ENCODE measurements at regions not wholly inside any gene's neighbourhood (a gene's known extent, or its start where the extent isn't known, plus 50 kb on each side); places are given as distances from the start of the nearest gene placed in this dataset.
"Not testable (repeated sequence)": the region's sequence is repeated elsewhere in the genome, so short reads cannot be mapped to it uniquely, and the experiment has no call there.

DNA sequence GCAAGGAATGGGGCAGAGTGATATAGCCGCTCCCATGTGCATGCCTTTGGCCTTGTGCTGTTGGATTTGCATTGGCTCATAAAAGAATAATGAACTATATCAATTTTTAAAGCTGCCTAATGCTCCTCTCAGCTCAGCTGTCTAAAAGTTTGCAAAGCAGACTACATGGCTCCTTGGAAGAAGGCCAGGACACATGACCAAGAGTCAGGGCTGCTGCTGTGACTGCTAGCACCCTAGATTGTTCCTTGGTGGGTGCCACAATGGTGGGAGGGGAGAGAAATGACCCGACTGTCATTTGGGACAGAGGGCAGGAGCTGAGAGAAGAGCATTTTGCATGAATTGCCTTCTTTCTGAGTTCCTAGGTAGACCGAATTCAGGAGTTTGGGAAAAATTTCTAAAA, 307.9 kb downstream of the PDCD6IP start:
- POLR2A ChIA-PET = no interaction called here

DNA sequence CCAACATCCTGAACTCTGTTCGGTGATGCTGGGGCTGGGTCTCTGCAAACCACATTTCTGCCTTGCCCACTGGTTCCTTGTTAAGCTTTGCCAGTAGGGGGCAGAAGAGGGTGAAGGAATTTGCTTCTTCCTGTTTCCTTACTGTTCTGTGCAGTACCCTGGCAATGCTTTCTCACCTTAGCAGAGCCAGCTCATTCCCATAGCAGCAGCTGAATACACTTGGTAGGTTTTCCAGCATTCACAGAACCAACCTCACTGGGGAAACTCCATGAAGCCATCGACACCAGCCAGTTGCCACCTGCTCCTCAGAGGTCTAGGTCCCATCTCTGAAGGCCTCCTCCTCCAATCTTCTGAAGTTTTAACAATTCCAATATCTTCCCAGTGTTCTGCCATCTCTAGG, 308.4 kb downstream of the PDCD6IP start:
- CTCF ChIA-PET = interaction anchor here (0.7 to 1.0 kb wide), 3 partner anchors 20 to 154 kb away, joined by 3 read pairs; no protein-coding TSS in a partner anchor

More for the DNA sequence above, 307.9 kb downstream of the PDCD6IP start:
- WGBS (ENCODE audit: insufficient coverage) = 100% methylated on average over 1 of the region's 3 CpGs
- Histone ChIP-seq H3K27ac (ENCODE audit: insufficient read depth in 1 of 2, low read depth in 1 of 2, low read length in 2 of 2, poor library complexity in 1 of 2, severe bottlenecking in 2 of 2) (no peak overlapping the region), H3K4me3 (ENCODE audit: control insufficient read depth in 1 of 7, extremely low read depth in 1 of 7, insufficient read depth in 4 of 7, low read depth in 2 of 7, low read length in 6 of 7) (no peak overlapping the region), H3K36me3 (ENCODE audit: control insufficient read depth in 4 of 4, insufficient read depth in 4 of 4, low read length in 3 of 4) (no peaks in the 10 kb centered on the region), H3K4me1 (ENCODE audit: control extremely low read depth in 1 of 4, control insufficient read depth in 4 of 4, insufficient read depth in 4 of 4, low read length in 3 of 4) (peaks cover 2 to 10% (median 4%) of the 10 kb centered on the region in 4 experiments), H3K9me3 (ENCODE audit: control extremely low read depth in 1 of 5, control insufficient read depth in 4 of 5, insufficient read depth in 2 of 5, low read depth in 1 of 5, low read length in 4 of 5) (no peaks in the 10 kb centered on the region), H3K27me3 (replicated peaks in 2 of 5; ENCODE audit: control insufficient read depth in 4 of 5, insufficient read depth in 5 of 5, low read length in 4 of 5) (no peaks in the 10 kb centered on the region)
- DNase-seq = no peak
- CTCF ChIA-PET = interaction anchor here (0.7 to 1.0 kb wide), 3 partner anchors 21 to 154 kb away, joined by 3 read pairs; no protein-coding TSS in a partner anchor

DNA sequence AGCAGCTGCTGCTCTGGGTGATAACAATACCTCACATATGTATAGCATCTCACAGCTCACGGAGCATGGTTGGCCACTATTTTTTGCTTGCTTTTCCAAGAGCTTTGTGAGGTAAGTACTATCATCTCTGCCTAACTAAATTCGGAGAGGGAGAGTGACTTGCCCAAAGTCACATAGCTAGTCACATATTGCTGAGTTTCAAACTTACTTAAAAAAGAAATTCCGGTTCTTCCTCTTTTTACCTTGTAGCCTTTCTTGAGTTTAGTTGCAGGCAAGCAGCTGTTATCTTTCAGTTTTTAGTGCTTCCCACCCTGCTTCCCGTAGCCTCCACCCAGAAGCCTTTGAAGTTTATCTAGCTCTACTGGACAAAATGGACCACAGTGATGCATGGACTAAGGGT, 309.2 kb downstream of the PDCD6IP start:
- Histone ChIP-seq H3K4me3 (ENCODE audit: control insufficient read depth in 1 of 7, extremely low read depth in 1 of 7, insufficient read depth in 4 of 7, low read depth in 2 of 7, low read length in 6 of 7) (no peak overlapping the region), H3K27me3 (replicated peaks in 2 of 5; ENCODE audit: control insufficient read depth in 4 of 5, insufficient read depth in 5 of 5, low read length in 4 of 5) (no peaks in the 10 kb centered on the region), H3K9me3 (ENCODE audit: control extremely low read depth in 1 of 5, control insufficient read depth in 4 of 5, insufficient read depth in 2 of 5, low read depth in 1 of 5, low read length in 4 of 5) (no peaks in the 10 kb centered on the region), H3K36me3 (ENCODE audit: control insufficient read depth in 4 of 4, insufficient read depth in 4 of 4, low read length in 3 of 4) (no peaks in the 10 kb centered on the region), H3K4me1 (ENCODE audit: control extremely low read depth in 1 of 4, control insufficient read depth in 4 of 4, insufficient read depth in 4 of 4, low read length in 3 of 4) (peaks cover 2 to 5% (median 4%) of the 10 kb centered on the region in 4 experiments), H3K27ac (ENCODE audit: insufficient read depth in 1 of 2, low read depth in 1 of 2, low read length in 2 of 2, poor library complexity in 1 of 2, severe bottlenecking in 2 of 2) (no peak overlapping the region)
- peak in 1 of 3 donors; percentile 29 for DNase-seq
- POLR2A ChIA-PET = no interaction called here
- 58% methylated on average over 3 of the region's 4 CpGs for WGBS (ENCODE audit: insufficient coverage)
- CTCF ChIA-PET = interaction anchor here (0.5 to 1.1 kb wide), 3 partner anchors 13 to 92 kb away, joined by 3 read pairs; no protein-coding TSS in a partner anchor

More for the DNA sequence above, 308.4 kb downstream of the PDCD6IP start:
- DNase-seq = peak; percentile 25 to 60 (median 58)
- Histone ChIP-seq H3K4me3 (ENCODE audit: control insufficient read depth in 1 of 7, extremely low read depth in 1 of 7, insufficient read depth in 4 of 7, low read depth in 2 of 7, low read length in 6 of 7) (no peak overlapping the region), H3K9me3 (ENCODE audit: control extremely low read depth in 1 of 5, control insufficient read depth in 4 of 5, insufficient read depth in 2 of 5, low read depth in 1 of 5, low read length in 4 of 5) (no peaks in the 10 kb centered on the region), H3K36me3 (ENCODE audit: control insufficient read depth in 4 of 4, insufficient read depth in 4 of 4, low read length in 3 of 4) (no peaks in the 10 kb centered on the region), H3K27me3 (replicated peaks in 2 of 5; ENCODE audit: control insufficient read depth in 4 of 5, insufficient read depth in 5 of 5, low read length in 4 of 5) (no peaks in the 10 kb centered on the region), H3K27ac (ENCODE audit: insufficient read depth in 1 of 2, low read depth in 1 of 2, low read length in 2 of 2, poor library complexity in 1 of 2, severe bottlenecking in 2 of 2) (no peak overlapping the region), H3K4me1 (ENCODE audit: control extremely low read depth in 1 of 4, control insufficient read depth in 4 of 4, insufficient read depth in 4 of 4, low read length in 3 of 4) (peaks cover 2 to 10% (median 4%) of the 10 kb centered on the region in 4 experiments)
- POLR2A ChIA-PET = no interaction called here
- WGBS (ENCODE audit: insufficient coverage) = 100% methylated on average over 1 of the region's 2 CpGs

DNA sequence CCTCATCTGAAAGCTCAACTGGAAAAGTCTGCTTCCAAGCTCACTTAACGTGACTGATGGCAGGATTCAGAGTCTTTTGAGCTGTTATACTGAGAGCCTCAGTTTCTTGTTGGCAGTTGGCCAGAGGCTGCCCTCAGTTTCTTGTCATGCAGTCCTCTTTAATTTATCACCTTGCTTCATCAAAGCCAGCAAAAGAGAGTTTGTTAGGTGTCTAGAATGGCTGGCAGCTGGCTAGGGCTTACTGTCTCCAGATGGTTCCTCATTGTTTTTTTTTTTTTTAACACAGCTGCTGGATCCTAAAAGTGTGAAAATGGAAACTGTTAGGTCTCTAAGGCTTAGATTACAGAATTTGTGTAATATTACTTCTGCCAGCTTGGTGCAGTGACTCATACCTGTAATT, 310.6 kb downstream of the PDCD6IP start:
- peak in 2 of 3 donors; percentile 58 to 68 for DNase-seq
- 71% methylated on average over 1 of the region's 1 CpG for WGBS (ENCODE audit: insufficient coverage)
- CTCF ChIA-PET = interaction anchor here (1.4 kb wide), 1 partner anchor 78 kb away, joined by 3 read pairs; no protein-coding TSS in a partner anchor
- no peaks in the 10 kb centered on the region for H3K27me3 ChIP-seq (replicated peaks in 2 of 5; ENCODE audit: control insufficient read depth in 4 of 5, insufficient read depth in 5 of 5, low read length in 4 of 5)
- H3K27ac ChIP-seq (ENCODE audit: insufficient read depth in 1 of 2, low read depth in 1 of 2, low read length in 2 of 2, poor library complexity in 1 of 2, severe bottlenecking in 2 of 2) = no peak overlapping the region
- no peaks in the 10 kb centered on the region for H3K9me3 ChIP-seq (ENCODE audit: control extremely low read depth in 1 of 5, control insufficient read depth in 4 of 5, insufficient read depth in 2 of 5, low read depth in 1 of 5, low read length in 4 of 5)
- POLR2A ChIA-PET = no interaction called here
- no peaks in the 10 kb centered on the region for H3K36me3 ChIP-seq (ENCODE audit: control insufficient read depth in 4 of 4, insufficient read depth in 4 of 4, low read length in 3 of 4)
- H3K4me1 ChIP-seq (ENCODE audit: control extremely low read depth in 1 of 4, control insufficient read depth in 4 of 4, insufficient read depth in 4 of 4, low read length in 3 of 4) = peaks cover 2 to 5% (median 4%) of the 10 kb centered on the region in 4 experiments
- no peak overlapping the region for H3K4me3 ChIP-seq (ENCODE audit: control insufficient read depth in 1 of 7, extremely low read depth in 1 of 7, insufficient read depth in 4 of 7, low read depth in 2 of 7, low read length in 6 of 7)

DNA sequence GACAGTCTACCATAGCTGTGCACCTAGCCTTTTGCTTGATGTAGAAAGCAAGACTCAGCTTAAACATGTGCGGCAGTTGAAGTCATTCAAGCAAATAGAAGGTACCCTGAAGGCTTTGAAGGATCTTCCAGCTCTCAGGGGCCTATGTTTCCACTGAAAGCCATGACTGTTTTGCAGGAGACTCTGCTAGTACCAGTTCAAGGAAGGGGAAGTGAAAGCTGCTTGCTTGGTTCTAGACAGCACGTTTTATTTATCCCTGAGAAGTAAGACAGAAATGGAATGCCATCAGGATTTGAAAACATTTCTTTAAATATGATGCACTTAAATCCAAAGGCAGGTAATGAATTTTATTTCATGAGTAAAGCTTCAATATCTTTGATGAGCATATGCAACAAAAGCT, 311.4 kb downstream of the PDCD6IP start:
- DNase-seq = peak in 2 of 3 donors; percentile 28 to 36
- H3K27ac ChIP-seq (ENCODE audit: insufficient read depth in 1 of 2, low read depth in 1 of 2, low read length in 2 of 2, poor library complexity in 1 of 2, severe bottlenecking in 2 of 2) = no peak overlapping the region
- POLR2A ChIA-PET = no interaction called here
- H3K4me3 ChIP-seq (ENCODE audit: control insufficient read depth in 1 of 7, extremely low read depth in 1 of 7, insufficient read depth in 4 of 7, low read depth in 2 of 7, low read length in 6 of 7) = no peak overlapping the region
- H3K27me3 ChIP-seq (replicated peaks in 2 of 5; ENCODE audit: control insufficient read depth in 4 of 5, insufficient read depth in 5 of 5, low read length in 4 of 5) = no peaks in the 10 kb centered on the region
- H3K36me3 ChIP-seq (ENCODE audit: control insufficient read depth in 4 of 4, insufficient read depth in 4 of 4, low read length in 3 of 4) = no peaks in the 10 kb centered on the region
- H3K9me3 ChIP-seq (ENCODE audit: control extremely low read depth in 1 of 5, control insufficient read depth in 4 of 5, insufficient read depth in 2 of 5, low read depth in 1 of 5, low read length in 4 of 5) = no peaks in the 10 kb centered on the region
- CTCF ChIA-PET = interaction anchor here (0.9 kb wide), 1 partner anchor 10 kb away, joined by 3 read pairs; no protein-coding TSS in a partner anchor
- WGBS (ENCODE audit: insufficient coverage) = 100% methylated on average over 1 of the region's 2 CpGs
- peaks cover 2 to 5% (median 4%) of the 10 kb centered on the region in 4 experiments for H3K4me1 ChIP-seq (ENCODE audit: control extremely low read depth in 1 of 4, control insufficient read depth in 4 of 4, insufficient read depth in 4 of 4, low read length in 3 of 4)

DNA sequence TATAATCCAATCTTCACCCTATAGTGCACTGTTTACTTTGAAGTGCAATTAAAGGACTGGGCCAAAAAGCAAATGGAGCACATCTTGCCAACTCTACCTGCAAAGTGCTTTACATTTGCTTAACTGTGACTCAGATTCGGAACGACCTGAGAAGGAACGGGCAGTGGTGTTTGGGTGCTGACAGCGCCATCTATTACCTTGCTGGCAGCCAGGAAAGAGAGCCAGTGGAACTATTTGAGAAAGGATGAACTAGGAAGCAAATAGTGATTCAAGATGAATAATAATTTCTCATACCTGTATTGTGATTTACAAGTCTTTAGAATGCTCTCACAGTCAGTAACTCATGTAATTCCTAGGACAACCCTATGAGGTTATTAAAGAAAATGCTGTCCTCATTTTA, 312.9 kb downstream of the PDCD6IP start:
- H3K4me3 ChIP-seq (ENCODE audit: control insufficient read depth in 1 of 7, extremely low read depth in 1 of 7, insufficient read depth in 4 of 7, low read depth in 2 of 7, low read length in 6 of 7) = no peak overlapping the region
- POLR2A ChIA-PET = no interaction called here
- peaks cover 2 to 5% (median 4%) of the 10 kb centered on the region in 4 experiments for H3K4me1 ChIP-seq (ENCODE audit: control extremely low read depth in 1 of 4, control insufficient read depth in 4 of 4, insufficient read depth in 4 of 4, low read length in 3 of 4)
- H3K27ac ChIP-seq (ENCODE audit: insufficient read depth in 1 of 2, low read depth in 1 of 2, low read length in 2 of 2, poor library complexity in 1 of 2, severe bottlenecking in 2 of 2) = no peak overlapping the region
- DNase-seq = no peak
- peaks cover 0 to 3% (median 0%) of the 10 kb centered on the region in 5 experiments for H3K9me3 ChIP-seq (ENCODE audit: control extremely low read depth in 1 of 5, control insufficient read depth in 4 of 5, insufficient read depth in 2 of 5, low read depth in 1 of 5, low read length in 4 of 5)
- no peaks in the 10 kb centered on the region for H3K27me3 ChIP-seq (replicated peaks in 2 of 5; ENCODE audit: control insufficient read depth in 4 of 5, insufficient read depth in 5 of 5, low read length in 4 of 5)
- 100% methylated on average over 4 of the region's 4 CpGs for WGBS (ENCODE audit: insufficient coverage)
- H3K36me3 ChIP-seq (ENCODE audit: control insufficient read depth in 4 of 4, insufficient read depth in 4 of 4, low read length in 3 of 4) = no peaks in the 10 kb centered on the region
- CTCF ChIA-PET = interaction anchor here (1.1 kb wide), 1 partner anchor 9 kb away, joined by 3 read pairs; no protein-coding TSS in a partner anchor

DNA sequence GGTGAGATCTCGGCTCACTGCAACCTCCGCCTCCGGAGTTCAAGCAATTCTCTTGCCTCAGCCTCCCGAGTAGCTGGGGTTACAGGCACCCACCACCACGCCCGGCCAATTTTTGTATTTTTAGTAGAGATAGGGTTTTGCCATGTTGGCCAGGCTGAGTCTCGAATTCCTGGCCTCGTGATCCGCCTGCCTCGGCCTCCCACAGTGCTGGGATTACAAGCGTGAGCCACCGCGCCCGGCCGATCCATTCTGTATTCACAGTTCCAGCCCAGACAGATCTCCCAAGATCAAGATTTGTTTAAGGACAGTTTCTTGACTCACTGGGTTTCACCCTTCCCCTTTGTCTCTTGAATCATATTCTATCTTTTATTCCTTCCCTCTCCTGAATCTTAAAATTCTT, 313.8 kb downstream of the PDCD6IP start:
- H3K27ac ChIP-seq (ENCODE audit: insufficient read depth in 1 of 2, low read depth in 1 of 2, low read length in 2 of 2, poor library complexity in 1 of 2, severe bottlenecking in 2 of 2); H3K4me1 ChIP-seq (ENCODE audit: control extremely low read depth in 1 of 4, control insufficient read depth in 4 of 4, insufficient read depth in 4 of 4, low read length in 3 of 4); H3K36me3 ChIP-seq (ENCODE audit: control insufficient read depth in 4 of 4, insufficient read depth in 4 of 4, low read length in 3 of 4); H3K9me3 ChIP-seq (ENCODE audit: control extremely low read depth in 1 of 5, control insufficient read depth in 4 of 5, insufficient read depth in 2 of 5, low read depth in 1 of 5, low read length in 4 of 5); H3K4me3 ChIP-seq (ENCODE audit: control insufficient read depth in 1 of 7, extremely low read depth in 1 of 7, insufficient read depth in 4 of 7, low read depth in 2 of 7, low read length in 6 of 7); POLR2A ChIA-PET; DNase-seq; H3K27me3 ChIP-seq (replicated peaks in 2 of 5; ENCODE audit: control insufficient read depth in 4 of 5, insufficient read depth in 5 of 5, low read length in 4 of 5); CTCF ChIA-PET: not testable (repeated sequence)
- 97% methylated on average over 13 of the region's 15 CpGs for WGBS (ENCODE audit: insufficient coverage)
